ENCODE measurements at regions not wholly inside any gene's neighbourhood (a gene's known extent, or its start where the extent isn't known, plus 50 kb on each side); places are given as distances from the start of the nearest gene placed in this dataset.

DNA sequence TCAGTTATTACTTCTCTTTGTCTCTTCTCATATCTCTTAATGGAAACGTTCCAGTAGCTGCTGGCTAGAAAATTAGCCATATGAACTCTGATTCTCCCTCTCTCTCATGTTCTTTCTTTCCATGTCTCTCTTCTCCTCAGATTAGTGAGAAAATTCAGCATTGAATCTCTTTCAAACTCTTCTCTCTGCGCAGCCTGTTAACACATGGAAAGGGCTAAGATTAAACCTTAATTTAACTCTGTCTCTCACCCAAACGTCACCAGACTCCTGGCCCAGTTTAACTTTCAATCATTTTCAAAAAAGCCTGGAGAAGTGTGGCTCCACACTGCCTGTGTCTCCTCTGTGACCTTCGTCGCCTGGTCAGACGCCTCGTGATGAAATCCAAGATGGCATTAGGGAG, 1234.2 kb downstream of the BCL11B start:
- no peak for TF ChIP-seq POLR2A (IDR thresholded peaks at IDR 0.05; ENCODE audit: low read length)
- TF ChIP-seq GATA1 (IDR thresholded peaks at IDR 0.05; ENCODE audit: low read depth, low read length): no peak

Data from erythroblast (primary cell).